K562 (cell line): ENCODE measurements at regions not wholly inside any gene's neighbourhood (a gene's known extent, or its start where the extent isn't known, plus 50 kb on each side); places are given as distances from the start of the nearest gene placed in this dataset.

ENCODE experiments used
- ATAC-seq: fragments of 200-7000 bp; cut with Tn5 transposase; 3 replicates; pipeline ENCODE4 v1.9.1; 2020; ENCODE audit warnings: moderate library complexity
- BruUV-seq: library from RNA; stranded (reverse); fragments of 400-500 nt; replicated peaks from 2 replicates; lab custom pipeline; 2021; lab: Mats Ljungman, UMichigan
- CTCF ChIA-PET: fragments of 300-600 bp; formaldehyde crosslinking; extraction: SDS; loops from one replicate; lab custom pipeline; 2021; ENCODE audit warnings: low intra/inter-chr PET ratio; lab: Yijun Ruan, JAX
- POLR2A ChIA-PET: fragments of 300-600, 350-650 bp; sonication (Branson Sonifier 250); formaldehyde crosslinking; extraction: SDS; loops from one replicate; lab custom pipeline; 2021; ENCODE audit warnings: antibody characterized with exemption, inconsistent platforms; lab: Yijun Ruan, JAX
- DNase-seq, 4 experiments: peaks; one replicate each; pipeline versions ENCODE4 v3.0.0 to v3.0.0-alpha.2; 2011 to 2018; ENCODE audit warnings: low spot score in 3 of 4, mixed read lengths in 3 of 4; ENCODE audit errors: extremely low read depth in 1 of 4
- FAIRE-seq: peaks from 2 replicates; lab custom pipeline; 2011; peaks lifted over from hg19 to GRCh38; lab: Jason Lieb, UNC
- H2AFZ ChIP-seq: 2 replicates; pipeline ENCODE4 v1.6.0; 2011; ENCODE audit warnings: low read depth, low read length, control low read depth, inconsistent platforms
- H3K27ac ChIP-seq: fragments of 200-600 bp; 3 replicates; pipeline ENCODE4 v1.8.0; 2011; ENCODE audit warnings: low read depth, mild to moderate bottlenecking, control low read depth, inconsistent platforms, low read length, moderate library complexity, mixed read lengths; ENCODE audit errors: extremely low read depth
- H3K27me3 ChIP-seq, 2 experiments: fragments of 300-600 bp in 1 of 2; 2 replicates in 1 of 2; 3 replicates in 1 of 2; pipeline versions ENCODE4 v1.6.0 to v1.8.0; 2011; ENCODE audit warnings: inconsistent platforms in 2 of 2, low read length in 2 of 2, mild to moderate bottlenecking in 1 of 2, mixed read lengths in 1 of 2, moderate library complexity in 1 of 2; ENCODE audit not compliant: control insufficient read depth in 2 of 2, insufficient read depth in 2 of 2
- H3K36me3 ChIP-seq: fragments of 300-600 bp; 3 replicates; pipeline ENCODE4 v1.8.0; 2011; ENCODE audit warnings: mild to moderate bottlenecking, low read length, inconsistent platforms; ENCODE audit not compliant: control insufficient read depth, insufficient read depth
- H3K4me1 ChIP-seq, 2 experiments: fragments of 200-600 bp in 1 of 2; replicated peaks in 1 of 2; 2 replicates in 1 of 2; 3 replicates in 1 of 2; pipeline versions ENCODE4 v1.5.1 to v1.8.0; 2011; ENCODE audit warnings: inconsistent platforms in 2 of 2, low read length in 2 of 2, mild to moderate bottlenecking in 1 of 2, mixed read lengths in 1 of 2, moderate library complexity in 1 of 2; ENCODE audit not compliant: control insufficient read depth in 2 of 2, insufficient read depth in 2 of 2
- H3K4me2 ChIP-seq: 2 replicates; pipeline ENCODE4 v1.6.1; 2011; ENCODE audit warnings: low read length, control low read depth, inconsistent platforms, mixed read lengths; ENCODE audit not compliant: insufficient read depth
- H3K4me3 ChIP-seq: fragments of 200-600 bp; sonication (generic), shearing (Covaris generic); 2 replicates; pipeline ENCODE4 v1.5.1; 2016; ENCODE audit warnings: control low read depth, inconsistent platforms
- H3K79me2 ChIP-seq: fragments of 200-600 bp; 3 replicates; pipeline ENCODE4 v1.8.0; 2011; ENCODE audit warnings: low read length, inconsistent platforms; ENCODE audit not compliant: control insufficient read depth, insufficient read depth
- H3K9ac ChIP-seq, 2 experiments: 2 replicates each; pipeline versions ENCODE4 v1.6.0 to v1.6.1; 2011; ENCODE audit warnings: low read depth in 2 of 2, low read length in 2 of 2, control low read depth in 1 of 2, inconsistent platforms in 1 of 2, mild to moderate bottlenecking in 1 of 2, mixed read lengths in 1 of 2; ENCODE audit not compliant: insufficient read depth in 1 of 2
- H3K9me1 ChIP-seq: one replicate; pipeline ENCODE4 v1.6.0; 2011; ENCODE audit warnings: inconsistent platforms, mild to moderate bottlenecking, low read length, moderate library complexity; ENCODE audit not compliant: control insufficient read depth, insufficient read depth
- H3K9me3 ChIP-seq: replicated peaks from 2 replicates; pipeline ENCODE4 v1.5.1; 2011; ENCODE audit warnings: low read depth, low read length, inconsistent platforms; ENCODE audit not compliant: control insufficient read depth, insufficient read depth
- H4K20me1 ChIP-seq: replicated peaks from 2 replicates; pipeline ENCODE4 v1.6.1; 2011; ENCODE audit warnings: low read length, inconsistent platforms, mixed read lengths; ENCODE audit not compliant: control insufficient read depth, insufficient read depth
- EP300 ChIP-seq: IDR thresholded peaks from 2 replicates; pipeline ENCODE4 v1.6.1; 2012; ENCODE audit warnings: low read length, improper control_type of control experiment
- ETV6 ChIP-seq, 3 experiments: fragments of 150-350 bp in 1 of 3; sonication (generic) in 1 of 3; formaldehyde crosslinking in 1 of 3; IDR thresholded peaks; 2 replicates each; pipeline versions ENCODE4 v1.6.1 to v1.8.0; 2014 to 2022; ENCODE audit warnings: borderline replicate concordance in 2 of 3, low read depth in 2 of 3, antibody characterized with exemption in 1 of 3, low read length in 1 of 3, mild to moderate bottlenecking in 1 of 3, missing genetic modification reagents in 1 of 3
- GATAD2A ChIP-seq: fragments of 450-650 bp; IDR thresholded peaks from 2 replicates; pipeline ENCODE4 v1.6.1; 2017
- HDGF ChIP-seq: fragments of 450-650 bp; IDR thresholded peaks from 2 replicates; pipeline ENCODE4 v1.6.1; 2016
- KHSRP ChIP-seq: fragments of 450-650 bp; IDR thresholded peaks from 2 replicates; pipeline ENCODE4 v1.6.1; 2017
- MCM7 ChIP-seq, 2 experiments: fragments of 450-650 bp; IDR thresholded peaks; 2 replicates each; pipeline ENCODE4 v1.6.1; 2016 to 2018
- MYC ChIP-seq, 2 experiments: fragments of 250-450 bp in 1 of 2; sonication (Bioruptor Pico) in 1 of 2; IDR thresholded peaks; 2 replicates each; pipeline versions ENCODE4 v1.5.1 to v1.6.1; 2012 to 2021; ENCODE audit warnings: low read depth in 2 of 2, borderline replicate concordance in 1 of 2, improper control_type of control experiment in 1 of 2, low read length in 1 of 2, mild to moderate bottlenecking in 1 of 2, moderate library complexity in 1 of 2
- NR1H2 ChIP-seq: sonication (generic); formaldehyde crosslinking; IDR thresholded peaks from 2 replicates; pipeline ENCODE4 v1.4.0; 2020; ENCODE audit warnings: mild to moderate bottlenecking, missing genetic modification reagents
- NR3C1 ChIP-seq: sonication (generic); formaldehyde crosslinking; IDR thresholded peaks from 2 replicates; pipeline ENCODE4 v1.8.1; 2022; ENCODE audit warnings: missing genetic modification reagents
- RHOXF2B ChIP-seq: fragments of 250-450 bp; sonication (Bioruptor Pico); conservative IDR thresholded peaks from 2 replicates; pipeline ENCODE4 v1.5.1; 2021
- TCF7 ChIP-seq: sonication (generic); IDR thresholded peaks from 2 replicates; pipeline ENCODE4 v1.6.1; 2016; ENCODE audit warnings: antibody characterized with exemption, borderline replicate concordance
- U2AF1 ChIP-seq: fragments of 200-400 bp; formaldehyde crosslinking; optimal IDR thresholded peaks from 2 replicates; pipeline ENCODE3; 2017; ENCODE audit warnings: mild to moderate bottlenecking, low read depth, low read length, moderate library complexity
- ZNF124 ChIP-seq: sonication (generic); formaldehyde crosslinking; IDR thresholded peaks from 2 replicates; pipeline ENCODE4 v1.8.1; 2022; ENCODE audit warnings: missing genetic modification reagents
- ZNF146 ChIP-seq: IDR thresholded peaks from one replicate; pipeline ENCODE4 v1.6.1; 2018; ENCODE audit warnings: missing compliant biosample characterization; ENCODE audit not compliant: unreplicated experiment
- ZNF830 ChIP-seq: fragments of 250-450 bp; sonication (Bioruptor Pico); IDR thresholded peaks from 2 replicates; pipeline ENCODE4 v1.5.0; 2021; ENCODE audit warnings: mild to moderate bottlenecking
- in situ Hi-C: fragments of 300-500 bp; cut with MboI; formaldehyde crosslinking; loops from 4 replicates; pipeline ENCODE4 v1.15.0; 2018; ENCODE audit warnings: inconsistent platforms, mixed read lengths
- intact Hi-C: fragments of 100-400 bp; cut with micrococcal nuclease; formaldehyde crosslinking; loops from 2 replicates; pipeline ENCODE4 v1.14.2; 2022

GRCh38 chr2:187890690-187891089, 336.5 kb upstream of the TFPI start (continued):
- no peak for TF ChIP-seq TCF7

GRCh38 chr2:187900021-187900420, 345.8 kb upstream of the TFPI start:
- no peak for FAIRE-seq
- TF ChIP-seq ZNF830 (CRISPR knock-in tag) (no peak), ZNF124 (CRISPR knock-in tag) (no peak), ZNF146 (no peak), NR3C1 (CRISPR knock-in tag) (no peak), ETV6 (IDR thresholded peaks at IDR 0.05; ENCODE audit: borderline replicate concordance in 1 of 2, low read depth in 2 of 2, low read length in 1 of 2) (no peak), ETV6 (CRISPR knock-in tag; IDR thresholded peaks at IDR 0.05; ENCODE audit: borderline replicate concordance) (no peak), U2AF1 (no peak), HDGF (no peak), MYC (IDR thresholded peaks at IDR 0.05; ENCODE audit: low read depth, low read length) (no peak), MYC (CRISPR knock-in tag; IDR thresholded peaks at IDR 0.05; ENCODE audit: borderline replicate concordance, low read depth) (no peak), MCM7 (IDR thresholded peaks at IDR 0.05) (no peak), GATAD2A (no peak), NR1H2 (CRISPR knock-in tag) (no peak), RHOXF2B (CRISPR knock-in tag) (no peak), KHSRP (no peak), EP300 (no peak)
- BruUV-seq: no TSS peak

More at GRCh38 chr2:187900021-187900420, 345.8 kb upstream of the TFPI start:
- Histone ChIP-seq H4K20me1 (no peaks in the 10 kb centered on the region), H3K36me3 (no peaks in the 10 kb centered on the region), H3K27ac (no peak overlapping the region), H3K27me3 (no peaks in the 10 kb centered on the region), H3K4me1 (no peaks in the 10 kb centered on the region), H2AFZ (no peak overlapping the region), H3K9me1 (no peaks in the 10 kb centered on the region), H3K9me3 (no peaks in the 10 kb centered on the region), H3K4me3 (no peak overlapping the region), H3K79me2 (no peaks in the 10 kb centered on the region), H3K9ac (no peak overlapping the region), H3K4me2 (no peak overlapping the region)
- CTCF ChIA-PET: no interaction called here
- intact Hi-C loops: no loop called here
- ATAC-seq: no peak
- no peak for DNase-seq
- POLR2A ChIA-PET: no interaction called here
- in situ Hi-C loops: no loop called here
